ENCODE measurements at regions not wholly inside any gene's neighbourhood (a gene's known extent, or its start where the extent isn't known, plus 50 kb on each side); places are given as distances from the start of the nearest gene placed in this dataset.
"Not testable (repeated sequence)": the region's sequence is repeated elsewhere in the genome, so short reads cannot be mapped to it uniquely, and the experiment has no call there.

DNA sequence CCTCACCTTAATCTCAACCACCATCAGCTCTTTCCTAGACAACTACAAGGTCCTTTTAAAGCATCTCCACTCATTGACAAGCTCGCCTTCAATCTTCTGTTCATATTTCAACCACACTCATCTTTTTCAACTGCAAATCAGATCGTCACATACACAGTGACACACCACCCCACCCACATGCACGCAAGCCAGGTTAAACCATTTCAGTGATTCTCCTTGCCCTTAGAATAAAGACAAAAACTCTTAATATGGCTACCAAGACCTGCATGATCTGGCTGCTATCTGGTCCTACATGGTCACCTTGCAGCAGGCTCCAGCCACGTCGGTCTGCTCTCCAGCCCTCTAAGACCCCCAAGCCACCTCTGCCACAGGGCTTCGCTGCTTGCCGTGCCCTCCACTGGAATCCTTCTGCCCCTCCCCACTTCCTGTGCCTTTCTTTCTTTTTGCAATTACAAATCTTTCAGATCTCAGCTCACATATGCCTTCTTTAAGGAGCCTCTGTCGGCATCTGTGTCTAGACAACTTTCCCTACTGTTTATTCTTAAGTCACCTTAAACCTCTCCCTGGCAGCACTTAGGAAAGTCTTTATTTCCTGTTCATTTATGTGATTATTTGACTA, 507.3 kb upstream of the ARID1B start:
- DNase-seq (ENCODE audit: low read depth, low spot score): no peak
- H3K27ac ChIP-seq: no peak overlapping the region

DNA sequence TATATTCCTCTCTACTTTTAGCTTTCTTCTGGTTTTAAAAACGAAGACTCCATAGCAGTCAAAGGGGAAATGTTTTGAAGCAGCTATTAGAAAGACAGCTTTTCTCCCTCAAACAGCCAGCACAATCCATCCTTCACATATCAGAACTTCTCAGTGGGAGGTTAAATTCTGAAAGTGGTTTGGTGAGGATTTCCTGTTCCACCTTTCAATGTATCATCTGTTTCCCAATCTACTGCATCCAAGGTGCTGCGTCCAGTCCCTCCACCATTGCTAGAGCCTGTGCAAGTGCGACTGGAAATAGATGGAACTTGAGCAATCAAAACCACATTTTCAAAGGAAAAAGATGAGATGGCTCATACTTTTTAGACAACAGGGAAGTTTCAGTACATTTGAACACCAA, 508.3 kb upstream of the ARID1B start:
- DNase-seq (ENCODE audit: low read depth, low spot score): no peak
- no peak overlapping the region for H3K27ac ChIP-seq

DNA sequence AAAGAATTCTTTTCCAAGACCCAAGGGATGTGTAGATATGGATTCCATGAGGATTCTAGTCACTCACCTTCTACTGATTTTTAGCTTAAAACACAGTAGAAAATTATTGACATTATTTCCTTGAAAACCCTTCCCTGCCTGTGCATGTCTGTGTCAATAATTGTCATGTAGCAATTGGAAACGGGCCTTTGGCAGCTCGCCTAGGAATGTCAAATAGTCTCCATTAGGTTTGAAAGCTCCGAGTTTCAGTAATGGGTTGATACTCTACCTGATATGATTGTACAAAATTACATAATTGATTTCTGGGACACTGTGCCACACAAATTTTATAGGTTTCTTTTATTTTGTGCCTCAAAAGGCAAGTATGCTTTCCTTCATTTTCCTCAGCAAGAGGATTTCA, 515.2 kb upstream of the ARID1B start:
- DNase-seq (ENCODE audit: low read depth, low spot score): no peak
- H3K27ac ChIP-seq: no peak overlapping the region

DNA sequence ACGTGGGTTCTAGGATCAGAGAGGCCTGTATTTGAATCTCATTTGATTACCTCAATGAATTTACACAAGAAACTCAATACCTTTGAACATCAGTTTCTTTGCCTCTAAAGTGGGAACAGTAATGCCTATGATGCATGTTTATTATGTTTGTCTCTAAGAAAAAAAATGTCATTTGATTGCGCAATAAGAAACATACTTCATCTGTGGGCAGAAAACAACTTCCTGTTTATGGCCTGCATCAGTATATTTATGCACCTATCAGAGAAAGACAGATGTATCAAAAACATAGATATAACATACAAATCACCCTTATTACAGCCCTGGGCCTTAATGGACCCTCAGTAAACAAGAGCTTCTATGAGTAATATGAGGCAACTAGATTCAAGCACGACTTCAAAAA, 516.4 kb upstream of the ARID1B start:
- DNase-seq (ENCODE audit: low read depth, low spot score): no peak
- H3K27ac ChIP-seq: no peak overlapping the region

DNA sequence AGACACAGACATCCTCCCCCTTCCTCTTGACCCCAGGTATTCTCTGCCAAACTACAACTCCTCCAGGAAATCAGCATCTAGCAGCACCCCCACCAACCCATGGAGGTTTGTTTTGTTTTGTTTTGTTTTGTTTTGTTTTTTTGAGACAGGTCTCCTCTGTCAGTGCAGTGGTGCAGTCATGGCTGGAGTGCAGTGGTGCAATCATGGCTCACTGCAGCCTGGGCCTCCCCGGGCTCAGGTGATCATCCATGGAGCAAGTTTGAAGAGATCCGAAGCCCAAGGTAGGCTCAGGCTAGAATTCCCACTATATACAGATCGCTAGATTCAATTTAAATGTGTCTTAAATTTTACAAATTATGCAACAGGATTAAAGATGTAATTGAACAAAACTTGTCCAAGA, 518.2 kb upstream of the ARID1B start:
- no peak overlapping the region for H3K27ac ChIP-seq
- no peak for DNase-seq (ENCODE audit: low read depth, low spot score)

DNA sequence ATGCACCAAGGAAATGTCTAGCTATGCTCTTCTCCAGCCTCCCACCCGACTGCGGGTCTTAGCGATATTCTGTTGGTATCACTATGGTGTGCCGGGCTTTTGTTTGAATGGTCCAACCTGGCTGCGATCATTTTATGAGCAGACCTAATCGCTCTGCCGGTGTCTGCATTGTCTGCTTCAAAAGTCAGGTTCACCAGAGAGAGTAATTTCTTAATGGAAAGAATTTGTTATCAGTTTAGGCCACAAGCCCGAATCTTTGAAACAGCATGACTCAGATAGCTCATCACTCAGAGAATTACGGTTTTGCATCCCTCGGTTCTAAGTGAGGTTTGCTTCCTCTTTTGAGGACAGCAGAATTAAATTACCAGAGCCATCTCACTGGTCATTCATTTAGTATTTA, 521.0 kb upstream of the ARID1B start:
- no peak overlapping the region for H3K27ac ChIP-seq
- DNase-seq (ENCODE audit: low read depth, low spot score): no peak

DNA sequence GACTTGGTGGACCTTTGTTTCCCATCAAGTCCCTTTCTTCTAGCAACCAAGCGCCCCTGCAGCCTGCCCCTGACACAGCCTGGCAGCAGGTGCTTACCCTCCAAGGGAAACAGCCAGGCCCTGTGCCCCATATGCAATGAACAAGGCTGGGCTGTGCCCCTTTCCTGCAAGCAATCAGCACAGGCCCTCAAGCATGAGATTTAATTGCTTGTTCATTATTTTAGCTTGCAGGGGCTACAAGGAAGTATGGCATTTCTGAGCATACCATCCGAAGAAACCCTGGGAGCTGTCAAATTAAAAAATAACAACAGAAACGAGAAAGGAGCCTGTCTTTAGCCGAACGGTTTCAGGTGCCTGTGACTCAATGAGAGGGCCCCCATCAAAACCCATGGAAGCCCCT, 522.9 kb upstream of the ARID1B start:
- no peak overlapping the region for H3K27ac ChIP-seq
- DNase-seq (ENCODE audit: low read depth, low spot score): no peak

DNA sequence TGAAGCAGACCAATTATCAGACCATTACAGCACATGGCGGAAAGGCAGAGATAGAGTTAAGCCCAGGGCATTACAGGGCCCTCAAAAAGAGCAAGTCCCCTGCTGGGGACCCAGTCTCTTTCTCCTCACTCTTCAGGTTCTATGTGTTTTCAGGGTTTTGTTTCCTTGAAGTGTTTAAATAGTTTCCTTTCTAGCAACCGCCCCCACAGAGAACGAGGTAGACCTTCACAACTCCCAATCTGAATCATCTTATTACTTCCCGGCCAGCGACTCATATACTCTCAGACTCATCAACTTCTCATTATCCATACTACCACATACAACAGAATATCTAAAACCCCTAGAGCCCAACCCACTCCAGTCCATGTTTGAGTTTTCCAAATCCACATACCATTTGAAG, 526.6 kb upstream of the ARID1B start:
- DNase-seq (ENCODE audit: low read depth, low spot score): no peak
- H3K27ac ChIP-seq: no peak overlapping the region

DNA sequence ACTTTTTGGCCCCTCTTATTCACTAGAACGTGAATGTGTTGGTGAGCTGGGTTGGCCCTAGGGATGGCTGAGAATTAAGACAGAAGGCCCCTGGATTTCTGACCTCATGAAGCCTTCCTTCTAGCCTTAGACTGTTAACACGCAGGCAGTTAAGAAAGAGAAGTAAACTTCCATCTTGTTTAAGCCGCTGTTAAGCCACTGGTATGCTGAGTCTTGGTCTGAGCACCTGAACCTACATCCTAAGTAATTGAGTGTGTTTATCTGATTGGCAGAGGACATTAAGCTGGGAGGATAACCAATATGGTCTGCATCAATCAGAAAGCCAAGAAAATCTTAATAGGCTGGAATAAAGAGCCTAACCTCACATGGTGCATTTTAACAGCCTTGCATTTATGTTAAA, 535.0 kb upstream of the ARID1B start:
- DNase-seq (ENCODE audit: low read depth, low spot score): no peak
- H3K27ac ChIP-seq: no peak overlapping the region

DNA sequence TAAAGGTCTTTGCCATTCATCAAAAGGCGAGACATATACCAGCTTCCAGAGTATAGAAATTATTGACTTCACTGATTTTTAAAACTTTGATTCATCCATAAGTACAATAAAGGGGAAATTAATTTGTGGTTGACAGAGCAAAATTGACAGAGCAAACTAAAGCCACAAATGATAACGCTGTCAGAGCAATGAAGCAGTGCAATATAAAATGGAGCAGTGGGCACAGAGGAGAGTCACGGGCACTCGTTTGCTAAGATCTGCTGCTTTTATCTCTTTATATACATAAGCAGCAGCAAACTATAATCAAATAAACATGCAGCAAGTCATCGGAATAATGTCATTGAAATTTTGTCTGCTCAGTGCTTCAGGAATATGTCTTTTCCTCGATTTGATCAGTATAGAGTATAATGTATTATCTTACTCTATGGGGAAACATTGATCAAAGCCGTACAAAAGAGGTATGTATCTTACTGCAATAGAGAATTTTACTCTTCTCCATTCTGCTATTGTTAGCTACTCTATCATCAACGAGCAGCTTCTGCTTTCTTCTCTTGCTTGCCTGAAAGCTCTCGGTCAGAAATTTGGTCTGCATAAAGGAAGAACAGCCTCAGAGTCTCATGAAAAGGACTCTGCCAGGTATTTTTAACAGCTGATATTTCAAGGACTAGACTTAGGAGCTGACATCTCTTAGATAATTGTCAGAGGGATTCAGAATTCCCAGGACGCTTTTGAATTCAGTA, 546.0 kb upstream of the ARID1B start:
- H3K27ac ChIP-seq: no peak overlapping the region
- no peak for DNase-seq (ENCODE audit: low read depth, low spot score)

DNA sequence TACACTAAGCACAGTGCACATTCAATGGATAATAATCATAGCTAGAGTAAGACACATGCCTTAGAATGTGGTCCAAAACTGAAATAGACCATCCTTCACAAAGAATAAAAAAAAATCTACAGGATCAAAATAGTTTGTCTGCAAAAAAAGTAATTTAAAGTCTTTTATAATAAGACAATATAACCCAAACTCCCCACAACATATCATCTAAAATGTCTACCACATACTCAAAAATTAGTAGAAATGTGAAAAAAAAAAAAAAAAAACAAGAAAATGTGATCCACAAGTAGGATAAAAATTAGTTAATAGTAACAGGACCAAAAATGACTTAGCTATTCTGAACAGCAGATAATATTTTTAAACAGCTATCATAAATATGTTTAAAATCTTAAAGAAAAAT, 557.2 kb upstream of the ARID1B start:
- no peak overlapping the region for H3K27ac ChIP-seq

DNA sequence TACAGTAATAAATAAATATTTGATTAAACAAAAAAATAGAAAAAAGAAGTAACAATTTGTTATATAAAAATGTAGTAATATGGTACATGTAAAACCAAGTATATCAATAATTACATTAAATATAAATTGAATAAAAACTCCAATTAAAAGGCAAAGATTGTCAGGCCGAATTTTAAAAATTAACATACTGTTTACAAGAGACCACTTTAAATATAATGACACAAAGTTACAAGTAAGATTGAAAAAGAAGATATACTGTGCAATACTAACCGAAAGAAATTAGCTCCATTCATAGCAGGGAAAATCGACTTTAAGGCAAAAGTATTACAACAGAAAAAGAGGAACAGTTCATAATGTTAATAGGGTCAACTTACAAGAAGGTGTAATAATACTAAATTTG, 571.5 kb upstream of the ARID1B start:
- no peak overlapping the region for H3K27ac ChIP-seq
- no peak for DNase-seq (ENCODE audit: low read depth, low spot score)

More for the DNA sequence above, 557.2 kb upstream of the ARID1B start:
- DNase-seq (ENCODE audit: low read depth, low spot score): no peak

DNA sequence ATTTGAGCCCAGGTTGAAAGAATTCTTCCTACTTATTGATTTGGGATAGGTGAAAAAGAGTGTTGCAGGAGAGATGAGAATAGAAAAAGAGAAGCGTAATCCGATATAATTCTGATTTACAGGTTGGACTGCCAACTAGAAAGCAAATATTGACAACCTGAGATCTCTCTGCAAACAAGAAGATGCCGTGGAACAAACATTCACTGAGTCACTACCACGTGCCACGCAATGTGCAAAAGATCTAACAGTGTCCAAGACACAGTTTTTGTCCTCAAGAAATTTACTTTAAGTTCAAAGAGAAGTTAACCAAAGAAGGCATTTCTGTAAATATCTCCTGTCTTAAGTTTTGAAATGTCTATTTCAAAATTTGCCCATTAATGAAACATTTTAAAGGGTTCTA, 578.0 kb upstream of the ARID1B start:
- DNase-seq (ENCODE audit: low read depth, low spot score): no peak
- no peak overlapping the region for H3K27ac ChIP-seq

DNA sequence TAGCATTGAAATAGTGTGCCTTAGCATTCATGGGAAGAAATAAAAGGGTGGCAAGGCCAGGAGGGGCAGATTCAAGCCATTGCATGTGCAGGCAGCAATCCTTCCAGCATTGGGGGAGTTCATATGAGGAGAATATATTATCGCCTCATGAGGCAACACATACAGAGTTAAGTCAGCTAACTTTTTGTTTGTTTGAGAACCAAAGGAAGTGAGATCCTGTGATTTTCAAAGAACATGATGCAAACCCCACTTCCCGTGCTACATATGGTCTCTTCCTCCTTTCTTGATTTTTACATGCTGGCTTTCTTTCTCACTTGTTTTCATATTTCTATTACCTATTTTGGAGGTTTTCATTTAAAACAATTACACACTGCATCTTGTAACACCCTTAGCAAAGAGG, 579.7 kb upstream of the ARID1B start:
- H3K27ac ChIP-seq: no peak overlapping the region

DNA sequence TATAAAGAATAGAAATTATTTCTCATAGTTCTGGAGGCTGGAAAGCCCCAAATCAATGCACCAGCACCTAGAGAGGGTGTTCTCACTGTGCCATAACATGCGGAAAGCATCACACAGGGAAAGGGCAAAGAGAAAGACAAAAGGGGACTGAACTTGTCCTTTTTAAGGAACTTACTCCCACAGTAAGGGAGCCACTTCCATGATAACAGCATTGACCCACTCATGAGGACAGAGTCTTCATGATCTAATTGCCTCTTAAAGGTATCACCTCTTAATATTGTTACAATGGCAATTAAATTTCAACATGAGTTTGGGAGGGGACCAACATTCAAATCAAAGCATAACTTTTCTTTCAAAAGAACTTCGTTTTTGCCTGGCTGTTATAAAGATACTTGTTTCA, 582.2 kb upstream of the ARID1B start:
- no peak overlapping the region for H3K27ac ChIP-seq
- no peak for DNase-seq (ENCODE audit: low read depth, low spot score)

More for the DNA sequence above, 579.7 kb upstream of the ARID1B start:
- no peak for DNase-seq (ENCODE audit: low read depth, low spot score)

DNA sequence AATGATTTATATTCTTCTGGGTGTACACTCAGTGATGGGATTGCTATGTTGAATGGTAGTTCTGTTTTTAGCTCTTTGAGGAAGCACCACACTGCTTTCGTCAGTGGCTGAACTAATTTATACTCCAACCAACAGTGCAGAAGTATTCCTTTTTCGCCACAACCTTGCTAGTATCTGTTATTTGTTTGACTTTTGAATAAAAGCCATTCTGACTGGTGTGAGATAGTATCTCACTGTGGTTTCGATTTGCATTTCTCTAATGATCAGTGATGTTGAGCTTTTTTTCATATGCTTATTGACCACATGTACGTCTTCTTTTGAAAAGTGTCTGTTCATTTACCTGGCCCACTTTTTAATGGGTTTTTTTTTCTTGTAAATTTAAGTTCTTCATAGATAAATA, 583.8 kb upstream of the ARID1B start:
- H3K27ac ChIP-seq: no peak overlapping the region
- no peak for DNase-seq (ENCODE audit: low read depth, low spot score)

DNA sequence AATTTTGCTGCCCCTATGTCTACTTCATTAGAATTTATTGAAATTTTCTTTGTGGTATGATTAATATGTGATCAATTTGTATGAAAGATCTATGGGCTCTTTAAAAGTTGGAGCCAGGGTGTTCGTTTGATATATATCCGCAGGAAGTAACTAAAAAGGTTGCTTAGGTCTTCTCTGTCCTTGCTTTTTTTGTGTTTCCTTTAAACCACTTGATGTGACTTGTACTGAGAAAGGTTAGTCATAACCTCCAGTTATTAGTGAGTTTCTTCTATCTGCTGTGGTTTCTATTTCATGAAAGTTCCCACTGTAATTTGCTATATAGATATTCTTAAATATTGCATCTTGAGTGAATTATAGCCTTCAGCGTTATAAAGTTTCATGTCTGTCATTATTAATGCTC, 585.3 kb upstream of the ARID1B start:
- DNase-seq (ENCODE audit: low read depth, low spot score): no peak

DNA sequence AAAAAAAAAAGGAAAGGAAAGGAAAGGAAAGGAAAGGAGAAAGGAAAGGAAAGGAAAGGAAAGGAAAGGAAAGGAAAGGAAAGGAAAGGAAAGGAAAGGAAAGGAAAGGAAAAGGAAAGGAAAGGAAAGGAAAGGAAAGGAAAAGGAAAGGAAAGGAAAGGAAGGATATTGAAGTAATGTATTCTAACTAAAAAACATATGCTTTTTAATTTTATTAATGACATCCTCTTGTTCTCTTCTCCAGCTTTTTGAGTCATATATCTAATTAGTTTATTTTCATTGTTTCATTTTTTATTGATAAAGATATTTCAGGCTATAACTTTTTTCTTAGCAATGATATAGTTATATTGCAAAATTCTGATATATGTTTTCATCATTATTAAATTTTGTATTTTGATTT, 585.8 kb upstream of the ARID1B start:
- DNase-seq (ENCODE audit: low read depth, low spot score); H3K27ac ChIP-seq: not testable (repeated sequence)

More for the DNA sequence above, 585.3 kb upstream of the ARID1B start:
- no peak overlapping the region for H3K27ac ChIP-seq

DNA sequence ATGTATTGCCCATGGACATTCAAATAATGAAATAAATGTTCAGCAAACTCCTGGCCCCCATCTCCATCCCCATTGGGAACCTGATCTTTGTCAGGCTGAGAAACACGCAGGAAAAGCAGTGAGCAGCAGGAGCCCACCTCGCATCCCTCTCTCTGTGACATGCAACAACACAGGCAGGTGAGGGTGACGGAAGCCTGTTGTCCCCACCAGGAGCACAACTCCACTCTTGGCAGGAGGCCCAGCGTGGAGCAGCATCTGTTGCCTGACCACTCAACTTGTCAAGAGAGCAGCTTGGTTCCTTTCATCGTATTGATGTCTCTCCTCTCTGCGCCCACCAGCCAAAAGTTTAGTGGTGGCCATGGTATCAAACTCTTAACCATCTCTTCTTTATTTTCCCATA, 586.9 kb upstream of the ARID1B start:
- no peak for DNase-seq (ENCODE audit: low read depth, low spot score)
- H3K27ac ChIP-seq: no peak overlapping the region

DNA sequence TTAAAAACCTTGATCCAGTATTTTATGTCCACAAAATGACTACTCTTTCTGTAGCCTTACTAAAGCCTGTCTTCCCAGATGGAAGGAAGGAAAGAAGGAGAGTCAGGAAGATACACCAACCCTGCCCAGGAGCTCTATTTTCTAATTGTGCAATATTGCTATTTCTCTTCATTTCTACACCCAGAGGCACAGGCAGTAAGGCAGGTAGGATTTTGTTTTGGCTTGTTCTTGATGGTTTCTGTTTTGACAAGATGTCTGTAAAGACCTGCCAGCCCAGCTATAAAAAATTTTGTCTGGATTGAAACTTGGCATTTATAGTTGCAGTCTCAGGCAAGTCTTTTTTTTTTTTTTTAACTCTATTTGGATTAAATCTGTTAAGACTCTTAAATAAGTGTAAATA, 587.5 kb upstream of the ARID1B start:
- DNase-seq (ENCODE audit: low read depth, low spot score): no peak

DNA sequence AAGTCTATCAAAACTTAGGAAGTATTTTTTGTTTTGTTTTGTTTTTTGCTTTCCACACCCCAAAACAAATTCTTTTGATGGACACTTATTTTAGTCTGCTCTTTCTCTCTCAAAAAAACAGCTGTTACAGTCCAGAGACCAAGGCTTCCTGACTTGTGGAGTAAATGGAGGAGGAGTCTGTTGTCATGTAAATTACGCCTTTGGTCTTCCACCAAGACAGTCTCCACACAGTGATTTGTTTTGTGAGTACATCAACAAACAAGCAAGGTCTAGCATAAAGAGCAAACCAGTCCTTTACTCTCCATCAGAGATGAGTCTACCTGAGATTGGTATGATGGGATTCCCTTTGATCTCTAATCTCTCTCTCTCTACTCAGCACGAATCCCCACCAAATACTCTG, 588.0 kb upstream of the ARID1B start:
- no peak for DNase-seq (ENCODE audit: low read depth, low spot score)
- H3K27ac ChIP-seq: no peak overlapping the region

More for the DNA sequence above, 587.5 kb upstream of the ARID1B start:
- no peak overlapping the region for H3K27ac ChIP-seq

DNA sequence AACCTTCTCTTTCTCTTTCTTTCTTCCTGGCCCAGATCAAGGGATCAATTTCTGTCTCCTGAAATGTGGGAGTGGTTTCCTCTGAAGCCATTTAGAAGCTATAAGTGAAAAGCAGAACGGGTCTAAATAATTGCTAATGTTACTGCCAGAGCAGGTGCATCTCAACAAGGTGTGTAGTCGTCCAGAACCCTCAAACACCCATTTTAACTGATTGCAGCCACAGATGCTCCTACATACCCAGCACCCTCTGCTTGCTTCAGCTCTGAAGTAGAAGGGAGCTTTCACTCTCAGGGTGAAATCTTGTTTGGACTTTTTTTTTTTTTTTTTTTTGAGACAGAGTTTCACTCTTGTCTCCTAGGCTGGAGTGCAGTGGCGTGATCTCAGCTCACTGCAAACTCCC, 592.1 kb upstream of the ARID1B start:
- no peak overlapping the region for H3K27ac ChIP-seq
- DNase-seq (ENCODE audit: low read depth, low spot score): no peak

Data from epithelial cell of prostate (primary cell).